DMS153 treated with DMSO at 0.1 percent for 48 hours (cell line): ENCODE measurements at regions not wholly inside any gene's neighbourhood (a gene's known extent, or its start where the extent isn't known, plus 50 kb on each side); places are given as distances from the start of the nearest gene placed in this dataset.
"Not testable (repeated sequence)": the region's sequence is repeated elsewhere in the genome, so short reads cannot be mapped to it uniquely, and the experiment has no call there.

Experiments
- DNase-seq: peaks from one replicate; lab custom pipeline; 2025; ENCODE audit not compliant: unreplicated experiment; lab: John Stamatoyannopoulos, UW

- DNase-seq = no peak
Observed at GRCh38 chr6:11961923-11962322, 50.2 kb upstream of the HIVEP1 start.

DNA sequence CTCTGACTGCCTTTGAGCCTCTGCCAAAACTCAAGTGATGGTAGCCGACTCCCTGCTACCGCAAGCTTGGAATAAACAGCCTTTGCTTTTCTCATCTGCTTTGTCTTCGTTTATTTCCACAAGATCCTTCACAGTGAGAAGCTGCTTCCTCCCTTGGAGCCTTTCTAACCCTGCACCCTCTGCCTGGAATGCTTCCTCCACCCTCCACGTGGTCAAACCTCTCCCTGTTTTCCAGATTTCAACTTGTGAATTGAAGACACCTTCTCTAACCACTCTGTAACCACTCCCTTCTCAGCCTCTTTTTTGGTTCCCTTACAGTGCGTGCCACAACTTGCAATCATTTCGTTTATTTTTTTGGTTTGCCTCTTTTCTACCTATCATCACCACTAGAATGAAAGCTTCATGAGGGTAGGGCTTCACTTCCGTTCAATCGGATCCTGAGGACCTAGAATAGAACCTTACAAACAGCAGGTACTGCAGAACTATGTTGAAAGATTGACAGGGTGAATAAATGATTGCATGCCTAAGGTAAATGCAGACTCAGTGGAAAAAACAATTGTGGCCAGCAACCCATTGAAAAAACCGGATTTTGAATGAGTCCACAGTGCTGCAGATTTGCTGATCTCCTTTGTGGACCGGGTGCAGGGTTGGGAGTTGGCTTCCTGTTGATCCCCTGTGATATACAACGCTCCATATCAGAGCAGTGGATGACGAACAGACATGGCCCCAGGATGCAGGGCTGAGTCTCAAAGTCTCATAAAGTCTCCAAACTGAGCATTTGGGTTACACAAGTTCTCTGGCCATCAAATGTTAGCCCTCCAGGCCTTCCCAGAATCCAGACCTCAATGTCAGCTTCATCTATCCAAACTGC is 51.0 kb upstream of the HIVEP1 start:
- no peak for DNase-seq

DNA sequence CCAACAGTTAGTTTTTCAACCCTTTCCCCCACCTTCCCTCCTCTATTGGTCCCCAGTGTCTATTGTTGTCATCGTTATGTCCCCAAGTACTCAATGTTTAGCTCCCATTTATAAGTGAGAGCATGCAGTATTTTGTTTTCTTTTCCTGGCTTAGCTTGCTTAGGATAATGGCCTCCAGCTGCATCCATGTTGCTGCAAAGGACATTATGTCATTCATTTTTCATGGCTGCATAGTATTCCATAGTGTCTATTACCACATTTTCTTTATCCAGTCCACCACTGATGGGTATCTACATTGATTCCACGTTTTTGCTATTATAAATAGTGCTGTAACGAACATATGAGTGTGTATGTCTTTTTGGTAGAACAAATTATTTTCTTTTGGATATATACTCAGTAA is 55.3 kb upstream of the HIVEP1 start:
- no peak for DNase-seq

DNA sequence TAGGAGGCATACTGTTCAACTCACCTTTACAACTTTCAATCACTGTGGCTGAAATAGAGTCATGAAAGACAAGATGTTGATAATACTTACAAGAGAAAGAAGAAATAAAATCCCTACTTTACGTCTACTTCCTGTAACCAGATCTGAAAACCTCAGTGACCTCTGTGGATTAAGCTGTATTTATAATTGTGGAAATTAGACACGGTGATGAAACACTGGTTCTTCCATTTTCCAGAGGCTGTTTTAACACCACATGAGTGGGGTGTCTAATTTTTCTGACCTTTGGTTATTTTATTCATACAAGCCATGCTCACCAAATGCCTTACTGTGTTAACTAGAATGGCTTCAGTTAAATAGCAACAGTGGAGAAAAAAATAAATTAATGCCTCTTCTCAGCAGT is 58.5 kb upstream of the HIVEP1 start:
- DNase-seq = no peak

DNA sequence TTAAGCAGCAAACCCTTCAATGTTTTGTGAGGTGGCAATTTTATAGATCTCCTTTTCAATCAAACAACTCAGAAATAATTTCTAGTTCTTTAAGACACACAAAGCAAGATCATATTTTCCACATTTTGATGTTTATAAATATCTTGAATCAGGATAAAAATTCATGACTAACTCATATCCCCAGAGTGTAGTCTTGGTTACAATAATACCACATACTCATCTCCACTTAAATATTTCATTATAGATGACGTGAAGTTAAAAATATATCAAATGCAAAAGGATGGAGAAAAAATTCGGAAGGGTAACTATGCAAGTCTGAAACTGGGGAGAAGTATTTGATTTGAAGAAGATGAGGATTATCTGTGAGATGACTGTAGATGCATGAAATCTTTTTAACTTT is 59.8 kb upstream of the HIVEP1 start:
- DNase-seq = no peak

- no peak for DNase-seq
Observed at GRCh38 chr6:11951868-11952267, 60.2 kb upstream of the HIVEP1 start.

DNA sequence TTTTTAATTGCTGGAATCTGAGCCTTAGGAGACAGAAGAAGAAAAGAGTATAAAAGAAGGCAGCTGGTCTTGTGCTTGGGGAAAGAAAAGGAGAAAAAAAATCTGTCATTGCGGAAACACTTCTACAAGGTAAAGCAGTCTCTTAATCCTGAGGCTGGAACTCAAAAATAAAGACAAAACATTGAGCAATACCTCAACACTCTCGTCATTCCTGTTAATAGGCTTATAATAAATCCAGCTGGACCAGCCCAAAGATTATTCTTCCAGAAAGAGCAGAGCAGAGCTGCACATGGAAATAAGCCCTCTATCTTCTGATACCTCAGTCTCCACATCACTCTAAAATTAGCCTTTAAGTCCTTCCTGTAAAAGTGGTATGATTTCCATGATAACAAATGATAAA is 62.0 kb upstream of the HIVEP1 start:
- DNase-seq = no peak

GRCh38 chr6:11947575-11947974 is 64.5 kb upstream of the HIVEP1 start:
- no peak for DNase-seq

DNA sequence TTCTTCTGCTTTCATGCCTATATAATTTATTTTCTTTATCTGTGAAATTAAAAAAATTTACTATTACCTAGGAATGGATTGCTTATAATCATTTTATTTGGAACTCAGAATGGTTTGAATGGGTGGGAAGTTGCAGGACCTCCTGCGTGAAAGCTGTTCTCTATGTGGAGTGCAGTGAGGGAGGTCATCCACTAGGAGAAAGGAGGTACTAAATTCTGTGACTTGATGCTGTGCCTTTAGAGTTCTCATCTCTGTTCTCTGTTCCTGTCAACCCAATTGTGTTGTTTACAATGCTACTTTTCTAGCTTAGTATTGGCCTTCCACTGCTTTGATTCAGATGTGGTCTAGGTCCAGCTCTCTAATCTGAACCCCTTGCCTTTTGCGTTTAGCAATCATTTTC is 65.0 kb upstream of the HIVEP1 start:
- DNase-seq = no peak

- DNase-seq = no peak
Observed at GRCh38 chr6:11944111-11944510, 68.0 kb upstream of the HIVEP1 start.

DNA sequence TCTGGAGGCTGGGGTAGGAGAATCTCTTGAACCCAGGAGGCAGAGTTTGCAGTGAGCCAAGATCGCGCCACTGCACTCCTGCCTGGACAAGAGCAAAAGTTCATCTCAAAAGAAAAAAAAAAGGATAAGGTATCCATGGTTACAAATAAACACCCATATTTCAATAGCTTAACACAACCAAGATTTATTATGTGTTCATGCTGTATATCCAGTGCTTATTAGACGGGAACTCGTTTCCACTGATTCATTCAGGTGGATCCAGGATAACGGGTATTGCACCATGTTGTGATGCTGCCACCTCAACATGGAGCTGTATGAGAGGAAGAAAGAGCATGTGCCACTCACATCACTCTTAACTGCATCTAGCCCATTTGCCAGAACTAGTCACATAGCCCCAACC is 69.1 kb upstream of the HIVEP1 start:
- DNase-seq = no peak

GRCh38 chr6:11942185-11942864 is 69.8 kb upstream of the HIVEP1 start:
- no peak for DNase-seq

DNA sequence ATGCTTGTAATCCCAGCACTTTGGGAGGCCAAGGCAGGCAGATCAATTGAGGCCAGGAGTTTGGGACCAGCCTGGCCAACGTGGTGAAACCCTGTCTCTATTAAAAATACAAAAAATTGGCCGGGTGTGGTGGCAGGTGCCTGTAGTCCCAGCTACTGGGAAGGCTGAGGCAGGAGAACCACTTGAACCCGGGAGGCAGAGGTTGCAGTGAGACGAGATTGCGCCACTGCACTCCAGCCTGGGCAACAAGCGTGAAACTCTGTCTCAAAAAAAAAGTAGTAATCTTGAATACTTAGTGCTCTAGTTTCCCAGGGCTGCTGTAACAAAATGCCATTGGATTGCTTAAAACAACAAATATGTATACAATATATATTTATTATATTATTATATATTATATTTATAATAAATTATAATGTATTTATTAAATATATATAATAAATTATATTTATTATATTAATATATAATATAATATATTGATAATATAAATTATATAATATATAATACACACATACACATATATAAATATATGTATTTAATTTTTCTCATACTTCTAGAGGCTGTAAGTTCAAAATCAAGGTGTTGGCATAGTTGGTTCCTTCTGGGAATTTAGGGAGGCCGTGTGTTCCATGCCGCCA is 71.5 kb upstream of the HIVEP1 start:
- DNase-seq = not testable (repeated sequence)

DNA sequence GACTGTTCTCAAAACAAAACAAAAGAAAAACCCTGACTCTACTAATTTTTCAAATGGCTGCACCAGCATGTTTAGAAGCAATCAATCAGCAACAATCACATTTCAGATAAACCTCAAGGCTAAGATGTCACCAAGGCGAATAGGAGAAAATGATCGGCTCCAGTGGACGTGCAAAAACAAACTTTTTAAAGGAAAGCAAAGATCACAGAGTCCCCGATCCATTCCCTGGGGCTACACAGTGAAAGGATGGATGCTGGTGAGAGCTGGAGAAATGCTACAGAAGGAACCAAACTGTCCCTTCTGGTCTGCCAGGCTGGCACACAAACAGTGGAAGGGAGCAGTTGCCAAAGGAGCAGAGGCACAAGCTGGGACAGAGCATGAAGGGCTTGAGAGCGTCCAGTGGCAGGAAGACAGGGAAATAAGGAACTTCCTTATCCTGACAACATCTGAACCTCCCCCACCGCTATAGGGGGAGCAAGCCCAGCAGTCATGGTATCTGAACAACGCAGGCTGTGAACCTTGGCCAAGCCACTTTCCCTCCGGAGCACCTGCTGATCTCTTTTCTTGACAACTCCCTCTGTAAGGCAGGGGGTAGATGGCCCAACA is 73.7 kb upstream of the HIVEP1 start:
- no peak for DNase-seq

GRCh38 chr6:11934638-11935037 is 77.5 kb upstream of the HIVEP1 start:
- DNase-seq = no peak

- not testable (repeated sequence) for DNase-seq
Observed at GRCh38 chr6:11932892-11933291, 79.2 kb upstream of the HIVEP1 start.

- DNase-seq = no peak
Observed at GRCh38 chr6:11931296-11932035, 80.6 kb upstream of the HIVEP1 start.

- DNase-seq = not testable (repeated sequence)
Observed at GRCh38 chr6:11930834-11931233, 81.3 kb upstream of the HIVEP1 start.

- no peak for DNase-seq
Observed at GRCh38 chr6:11930240-11930639, 81.9 kb upstream of the HIVEP1 start.

GRCh38 chr6:11929241-11929835 is 82.8 kb upstream of the HIVEP1 start:
- no peak for DNase-seq
